Upper lobe of left lung (tissue), 6 donors: ENCODE measurements at regions not wholly inside any gene's neighbourhood (a gene's known extent, or its start where the extent isn't known, plus 50 kb on each side); places are given as distances from the start of the nearest gene placed in this dataset.

ENCODE experiments used
- ATAC-seq, 2 donors: fragments of 200-7000 bp; cut with Tn5 transposase; one replicate each; pipeline ENCODE4 v1.9.1; 2022; ENCODE audit warnings: mild to moderate bottlenecking in 2 of 2, moderate library complexity in 2 of 2; ENCODE audit not compliant: low FRiP score in 2 of 2
- DNase-seq, 2 donors: peaks; one replicate each; pipeline ENCODE4 v3.0.0-alpha.2; 2019 to 2020
- H3K27ac ChIP-seq, 4 donors: fragments of 200-600 bp; sonication (generic); one replicate each; pipeline ENCODE4 v1.5.1; 2016 to 2019
- H3K27me3 ChIP-seq, 4 donors: fragments of 200-600 bp; sonication (generic); one replicate each; pipeline ENCODE4 v1.5.1; 2017 to 2019
- H3K36me3 ChIP-seq, 4 donors: fragments of 200-600 bp; sonication (generic); one replicate each; pipeline ENCODE4 v1.5.1; 2016 to 2019
- H3K4me1 ChIP-seq, 4 donors: fragments of 200-600 bp; sonication (generic); one replicate each; pipeline ENCODE4 v1.5.1; 2018 to 2019
- H3K4me3 ChIP-seq, 4 donors: fragments of 200-600 bp; sonication (generic); one replicate each; pipeline ENCODE4 v1.5.1; 2017 to 2019; ENCODE audit warnings: mild to moderate bottlenecking in 2 of 4, moderate library complexity in 1 of 4
- H3K9me3 ChIP-seq, 4 donors: fragments of 200-600 bp; sonication (generic); one replicate each; pipeline ENCODE4 v1.5.1; 2018 to 2019
- EP300 ChIP-seq, 4 donors: sonication (generic); formaldehyde crosslinking; IDR thresholded peaks; one replicate each; pipeline ENCODE4 v1.5.1; 2017; ENCODE audit warnings: antibody characterized with exemption in 4 of 4, control low read depth in 2 of 4
- POLR2A ChIP-seq, 4 donors: fragments of 450-650 bp; IDR thresholded peaks; one replicate each; pipeline ENCODE4 v1.5.1; 2016 to 2017; ENCODE audit warnings: antibody characterized with exemption in 4 of 4, mild to moderate bottlenecking in 2 of 4
- POLR2AphosphoS5 ChIP-seq, 2 donors: sonication (generic); formaldehyde crosslinking; IDR thresholded peaks; one replicate each; pipeline ENCODE4 v1.5.1; 2017; ENCODE audit warnings: antibody characterized with exemption in 2 of 2
- WGBS, 2 donors: methylation state at CpG; one replicate each; pipeline ENCODE4 v1.1.5; 2017 to 2018; 5-methylcytosine and 5-hydroxymethylcytosine counted together
- TF ChIP-seq, protein P1 (sequence below), 6 experiments: fragments of 450-650 bp in 4 of 6; fragments of 200-600 bp in 2 of 6; sonication (generic) in 2 of 6; IDR thresholded peaks; one replicate each; pipeline ENCODE4 v1.5.1; 2016 to 2019; ENCODE audit warnings: antibody characterized with exemption in 6 of 6
- donor health status: DM: no; HTN: no; CAD: no; lungs with moderate emphysema.
- donor health status: DM: no; HTN: yes; CAD: no; lungs with severe emphysema.

DNA sequence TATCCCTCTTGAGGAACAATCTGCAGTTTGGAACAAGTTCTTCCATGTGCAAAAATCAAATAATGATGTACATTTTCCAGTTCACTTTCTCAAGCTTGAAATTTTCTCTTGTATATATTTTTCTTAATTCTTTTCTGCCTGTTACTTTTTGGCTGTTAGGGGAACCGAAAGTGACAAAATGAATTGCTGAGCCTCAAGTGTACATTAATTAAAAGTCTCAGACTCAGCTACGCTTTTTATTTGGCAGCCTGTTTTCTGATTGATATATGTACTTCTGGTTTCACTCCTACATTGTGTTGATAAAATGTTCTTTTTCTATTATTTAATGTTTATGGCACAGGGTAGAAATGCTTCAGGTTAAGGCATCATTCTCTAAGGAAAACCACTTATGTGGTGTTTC is 999.5 kb downstream of the PDHA2 start:
- Histone ChIP-seq H3K27ac (no peak overlapping the region), H3K9me3 (no peaks in the 10 kb centered on the region), H3K4me1 (no peaks in the 10 kb centered on the region), H3K4me3 (no peak overlapping the region), H3K36me3 (no peaks in the 10 kb centered on the region), H3K27me3 (no peaks in the 10 kb centered on the region)
- DNase-seq = no peak
- WGBS, 2 donors = 72 to 79% methylated on average over 2 of the region's 2 CpGs
- ATAC-seq = no peak
- no peak for TF ChIP-seq POLR2AphosphoS5 (IDR thresholded peaks at IDR 0.05)
- no peak for TF ChIP-seq POLR2A (IDR thresholded peaks at IDR 0.05)
- TF ChIP-seq, protein P1, sequence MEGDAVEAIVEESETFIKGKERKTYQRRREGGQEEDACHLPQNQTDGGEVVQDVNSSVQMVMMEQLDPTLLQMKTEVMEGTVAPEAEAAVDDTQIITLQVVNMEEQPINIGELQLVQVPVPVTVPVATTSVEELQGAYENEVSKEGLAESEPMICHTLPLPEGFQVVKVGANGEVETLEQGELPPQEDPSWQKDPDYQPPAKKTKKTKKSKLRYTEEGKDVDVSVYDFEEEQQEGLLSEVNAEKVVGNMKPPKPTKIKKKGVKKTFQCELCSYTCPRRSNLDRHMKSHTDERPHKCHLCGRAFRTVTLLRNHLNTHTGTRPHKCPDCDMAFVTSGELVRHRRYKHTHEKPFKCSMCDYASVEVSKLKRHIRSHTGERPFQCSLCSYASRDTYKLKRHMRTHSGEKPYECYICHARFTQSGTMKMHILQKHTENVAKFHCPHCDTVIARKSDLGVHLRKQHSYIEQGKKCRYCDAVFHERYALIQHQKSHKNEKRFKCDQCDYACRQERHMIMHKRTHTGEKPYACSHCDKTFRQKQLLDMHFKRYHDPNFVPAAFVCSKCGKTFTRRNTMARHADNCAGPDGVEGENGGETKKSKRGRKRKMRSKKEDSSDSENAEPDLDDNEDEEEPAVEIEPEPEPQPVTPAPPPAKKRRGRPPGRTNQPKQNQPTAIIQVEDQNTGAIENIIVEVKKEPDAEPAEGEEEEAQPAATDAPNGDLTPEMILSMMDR (IDR thresholded peaks at IDR 0.05) = no peak
- no peak for TF ChIP-seq EP300 (IDR thresholded peaks at IDR 0.05)

DNA sequence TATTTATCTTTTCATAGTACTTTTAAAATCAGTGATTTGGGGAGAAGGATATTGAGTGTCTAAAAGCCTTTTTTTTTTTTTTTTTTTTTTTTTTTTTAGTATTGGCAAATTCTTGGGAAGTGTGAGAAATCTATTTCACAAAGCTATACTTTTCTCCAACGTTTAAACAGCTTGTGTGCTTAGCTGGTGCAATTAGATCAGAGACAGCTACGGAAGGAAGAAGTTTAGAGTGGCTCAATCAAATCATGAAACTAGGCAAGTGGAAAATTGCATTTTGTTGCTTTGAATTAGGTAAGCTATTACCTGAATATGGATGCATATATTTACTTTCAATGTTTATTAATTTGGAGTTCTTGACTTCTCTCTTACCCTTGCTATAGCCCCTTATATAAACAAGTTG is 1001.9 kb downstream of the PDHA2 start:
- WGBS, 2 donors = 65 to 74% methylated on average over 2 of the region's 2 CpGs
- DNase-seq (no peak), ATAC-seq (no peak)
- no peak overlapping the region for H3K4me3 ChIP-seq
- H3K36me3 ChIP-seq = no peaks in the 10 kb centered on the region
- no peaks in the 10 kb centered on the region for H3K27me3 ChIP-seq
- no peaks in the 10 kb centered on the region for H3K9me3 ChIP-seq
- TF ChIP-seq POLR2AphosphoS5 (IDR thresholded peaks at IDR 0.05) (no peak), EP300 (IDR thresholded peaks at IDR 0.05) (no peak), POLR2A (IDR thresholded peaks at IDR 0.05) (no peak)
- TF ChIP-seq, protein P1 (IDR thresholded peaks at IDR 0.05) = no peak
- H3K4me1 ChIP-seq = no peaks in the 10 kb centered on the region
- no peak overlapping the region for H3K27ac ChIP-seq

DNA sequence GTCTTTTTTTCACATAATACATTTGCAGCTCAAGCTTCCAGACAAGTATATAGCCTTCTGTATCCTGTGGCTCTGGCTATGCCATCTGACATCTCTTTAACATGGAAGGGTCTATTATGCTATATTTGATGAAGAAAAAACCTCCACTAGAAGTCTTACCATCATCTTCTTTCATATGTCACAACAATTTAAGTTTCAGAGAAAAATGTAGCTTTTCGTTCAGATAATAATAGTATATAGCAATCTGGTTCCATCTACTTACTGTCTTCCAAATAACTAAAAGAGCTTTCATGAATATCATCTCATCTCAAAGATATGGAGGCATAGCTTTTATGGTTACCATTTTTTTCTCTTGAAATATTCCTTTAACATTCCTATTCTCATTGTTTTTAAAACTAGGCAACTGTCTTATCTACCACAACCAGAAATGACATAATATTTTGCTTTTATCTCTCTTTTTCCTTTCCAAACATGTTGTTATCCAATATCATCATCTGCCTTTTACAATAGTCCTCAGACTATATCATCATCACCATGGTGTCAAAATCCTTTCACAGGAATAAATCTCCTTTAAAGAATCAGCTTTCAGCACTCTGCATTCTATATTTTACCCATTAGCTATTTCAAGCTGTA is 1005.1 kb downstream of the PDHA2 start:
- Histone ChIP-seq H3K36me3 (no peaks in the 10 kb centered on the region), H3K4me1 (no peaks in the 10 kb centered on the region), H3K4me3 (no peak overlapping the region), H3K27me3 (no peaks in the 10 kb centered on the region), H3K9me3 (no peaks in the 10 kb centered on the region), H3K27ac (no peak overlapping the region)
- DNase-seq (no peak), ATAC-seq (no peak)
- TF ChIP-seq POLR2A (IDR thresholded peaks at IDR 0.05) (no peak), POLR2AphosphoS5 (IDR thresholded peaks at IDR 0.05) (no peak), EP300 (IDR thresholded peaks at IDR 0.05) (no peak)
- TF ChIP-seq, protein P1 (IDR thresholded peaks at IDR 0.05) = no peak
- 74 to 91% methylated on average over 1 of the region's 1 CpG for WGBS, 2 donors

DNA sequence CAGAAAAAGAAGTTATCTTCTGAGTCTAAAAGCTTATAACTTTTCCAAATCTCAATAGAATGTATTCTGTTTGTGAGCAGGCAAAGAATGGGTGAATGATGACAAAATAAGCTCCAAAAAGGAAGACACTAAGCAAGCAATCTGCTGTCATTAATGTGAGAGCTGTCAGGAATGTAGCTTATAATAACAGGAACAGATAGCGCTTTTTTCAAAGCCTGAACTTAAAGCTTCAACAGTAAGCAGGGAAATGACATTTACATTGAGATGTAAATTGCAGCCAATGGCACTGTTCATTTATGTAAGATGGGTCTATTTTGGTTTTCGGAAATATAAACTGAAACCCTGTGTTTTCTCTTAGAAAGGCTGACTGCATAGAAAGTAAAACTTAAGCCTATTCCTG is 1005.9 kb downstream of the PDHA2 start:
- WGBS, 2 donors = 64 to 82% methylated on average over 2 of the region's 2 CpGs
- H3K27me3 ChIP-seq = no peaks in the 10 kb centered on the region
- H3K9me3 ChIP-seq = no peaks in the 10 kb centered on the region

More for the DNA sequence above, 1005.9 kb downstream of the PDHA2 start:
- TF ChIP-seq POLR2AphosphoS5 (IDR thresholded peaks at IDR 0.05) = no peak
- TF ChIP-seq, protein P1 (IDR thresholded peaks at IDR 0.05) = no peak
- TF ChIP-seq EP300 (IDR thresholded peaks at IDR 0.05) = no peak
- TF ChIP-seq POLR2A (IDR thresholded peaks at IDR 0.05) = no peak
- Histone ChIP-seq H3K27ac (no peak overlapping the region), H3K36me3 (no peaks in the 10 kb centered on the region), H3K4me1 (no peaks in the 10 kb centered on the region), H3K4me3 (no peak overlapping the region)
- DNase-seq = no peak
- ATAC-seq = no peak
